IPS-NIHi11 (cell line): ENCODE measurements at regions not wholly inside any gene's neighbourhood (a gene's known extent, or its start where the extent isn't known, plus 50 kb on each side); places are given as distances from the start of the nearest gene placed in this dataset.
"Not testable (repeated sequence)": the region's sequence is repeated elsewhere in the genome, so short reads cannot be mapped to it uniquely, and the experiment has no call there.

Source experiments
- DNase-seq: peaks from one replicate; pipeline ENCODE4 v3.0.0; 2012; ENCODE audit warnings: mixed read lengths, low spot score

- peak; percentile 4 for DNase-seq
Measured at GRCh38 chr11:38718659-38719058, 2120.6 kb upstream of the RAG2 start.

- DNase-seq: no peak
Measured at GRCh38 chr11:38718049-38718448, 2120.0 kb upstream of the RAG2 start.

- no peak for DNase-seq
Measured at GRCh38 chr11:38711110-38711509, 2113.1 kb upstream of the RAG2 start.

- DNase-seq: no peak
Measured at GRCh38 chr11:38710262-38710661, 2112.2 kb upstream of the RAG2 start.

- DNase-seq: no peak
Measured at GRCh38 chr11:38700111-38700510, 2102.1 kb upstream of the RAG2 start.

- DNase-seq: no peak
Measured at GRCh38 chr11:38693306-38693705, 2095.3 kb upstream of the RAG2 start.

- not testable (repeated sequence) for DNase-seq
Measured at GRCh38 chr11:38690211-38690610, 2092.2 kb upstream of the RAG2 start.

GRCh38 chr11:38687008-38687407 lies 2089.0 kb upstream of the RAG2 start:
- no peak for DNase-seq

GRCh38 chr11:38683484-38683883 lies 2085.4 kb upstream of the RAG2 start:
- no peak for DNase-seq

GRCh38 chr11:38680746-38681145 lies 2082.7 kb upstream of the RAG2 start:
- no peak for DNase-seq

GRCh38 chr11:38680166-38680565 lies 2082.1 kb upstream of the RAG2 start:
- no peak for DNase-seq

GRCh38 chr11:38672445-38672844 lies 2074.4 kb upstream of the RAG2 start:
- no peak for DNase-seq

GRCh38 chr11:38667359-38667758 lies 2069.3 kb upstream of the RAG2 start:
- DNase-seq: no peak

GRCh38 chr11:38648604-38649003 lies 2050.6 kb upstream of the RAG2 start:
- no peak for DNase-seq

GRCh38 chr11:38646382-38646781 lies 2048.3 kb upstream of the RAG2 start:
- DNase-seq: no peak

- no peak for DNase-seq
Measured at GRCh38 chr11:38640854-38641253, 2042.8 kb upstream of the RAG2 start.

GRCh38 chr11:38612701-38613100 lies 2014.7 kb upstream of the RAG2 start:
- no peak for DNase-seq

- DNase-seq: not testable (repeated sequence)
Measured at GRCh38 chr11:38601371-38601770, 2003.3 kb upstream of the RAG2 start.

GRCh38 chr11:38598418-38598817 lies 2000.4 kb upstream of the RAG2 start:
- peak; percentile 8 for DNase-seq

GRCh38 chr11:38595359-38596016 lies 1997.5 kb upstream of the RAG2 start:
- not testable (repeated sequence) for DNase-seq

- DNase-seq: no peak
Measured at GRCh38 chr11:38594895-38595294, 1996.9 kb upstream of the RAG2 start.

GRCh38 chr11:38593649-38594048 lies 1995.6 kb upstream of the RAG2 start:
- no peak for DNase-seq

GRCh38 chr11:38582756-38583155 lies 1984.7 kb upstream of the RAG2 start:
- no peak for DNase-seq

- no peak for DNase-seq
Measured at GRCh38 chr11:38582151-38582550, 1984.1 kb upstream of the RAG2 start.
